Activated CD8-positive, alpha-beta memory T cell treated with anti-CD3 and anti-CD28 coated beads, Interleukin-2, amount 50 U/mL, for 4 hours (primary cell): ENCODE measurements at regions not wholly inside any gene's neighbourhood (a gene's known extent, or its start where the extent isn't known, plus 50 kb on each side); places are given as distances from the start of the nearest gene placed in this dataset.
"Not testable (repeated sequence)": the region's sequence is repeated elsewhere in the genome, so short reads cannot be mapped to it uniquely, and the experiment has no call there.

ENCODE experiments used
- DNase-seq: peaks from one replicate; pipeline ENCODE4 v3.0.0-alpha.2; 2020

- not testable (repeated sequence) for DNase-seq
Measured at GRCh38 chr1:196366-196765, 255.1 kb downstream of the OR4F29 start.

- DNase-seq, result not testable (repeated sequence)
Measured at GRCh38 chr1:191296-192049, 260.0 kb downstream of the OR4F29 start.

GRCh38 chr1:190678-191077 lies 260.8 kb downstream of the OR4F29 start:
- DNase-seq, result not testable (repeated sequence)

GRCh38 chr1:189915-190314 lies 261.6 kb downstream of the OR4F29 start:
- DNase-seq, result not testable (repeated sequence)

GRCh38 chr1:189270-189669 lies 262.2 kb downstream of the OR4F29 start:
- DNase-seq, result not testable (repeated sequence)

- not testable (repeated sequence) for DNase-seq
Measured at GRCh38 chr1:187298-187697, 264.2 kb downstream of the OR4F29 start.

- not testable (repeated sequence) for DNase-seq
Measured at GRCh38 chr1:186691-187131, 264.8 kb downstream of the OR4F29 start.

GRCh38 chr1:186223-186622 lies 265.3 kb downstream of the OR4F29 start:
- not testable (repeated sequence) for DNase-seq

GRCh38 chr1:185526-185925 lies 266.0 kb downstream of the OR4F29 start:
- not testable (repeated sequence) for DNase-seq

- not testable (repeated sequence) for DNase-seq
Measured at GRCh38 chr1:184336-184686, 267.2 kb downstream of the OR4F29 start.

- peak; percentile 16 for DNase-seq
Measured at GRCh38 chr1:183620-184335, 267.7 kb downstream of the OR4F29 start.

- not testable (repeated sequence) for DNase-seq
Measured at GRCh38 chr1:183081-183480, 268.4 kb downstream of the OR4F29 start.

- DNase-seq, result not testable (repeated sequence)
Measured at GRCh38 chr1:182631-183030, 268.8 kb downstream of the OR4F29 start.

- DNase-seq, result peak; percentile 52
Measured at GRCh38 chr1:181247-182216, 269.9 kb downstream of the OR4F29 start.

GRCh38 chr1:180749-181205 lies 270.7 kb downstream of the OR4F29 start:
- not testable (repeated sequence) for DNase-seq

GRCh38 chr1:138842-139241 lies 312.6 kb downstream of the OR4F29 start:
- DNase-seq, result not testable (repeated sequence)

- not testable (repeated sequence) for DNase-seq
Measured at GRCh38 chr1:137664-138063, 313.8 kb downstream of the OR4F29 start.

- not testable (repeated sequence) for DNase-seq
Measured at GRCh38 chr1:136344-136932, 315.0 kb downstream of the OR4F29 start.

GRCh38 chr1:134936-135335 lies 316.5 kb downstream of the OR4F29 start:
- not testable (repeated sequence) for DNase-seq

GRCh38 chr1:118440-118839 lies 333.0 kb downstream of the OR4F29 start:
- not testable (repeated sequence) for DNase-seq

- DNase-seq, result not testable (repeated sequence)
Measured at GRCh38 chr1:115534-115933, 335.9 kb downstream of the OR4F29 start.

- not testable (repeated sequence) for DNase-seq
Measured at GRCh38 chr1:104776-105175, 346.7 kb downstream of the OR4F29 start.
